NCI-H82 treated with DMSO at 0.1 percent for 48 hours (cell line): ENCODE measurements at regions not wholly inside any gene's neighbourhood (a gene's known extent, or its start where the extent isn't known, plus 50 kb on each side); places are given as distances from the start of the nearest gene placed in this dataset.

Experiments
- DNase-seq: peaks from one replicate; lab custom pipeline; 2025; ENCODE audit not compliant: unreplicated experiment; lab: John Stamatoyannopoulos, UW

DNA sequence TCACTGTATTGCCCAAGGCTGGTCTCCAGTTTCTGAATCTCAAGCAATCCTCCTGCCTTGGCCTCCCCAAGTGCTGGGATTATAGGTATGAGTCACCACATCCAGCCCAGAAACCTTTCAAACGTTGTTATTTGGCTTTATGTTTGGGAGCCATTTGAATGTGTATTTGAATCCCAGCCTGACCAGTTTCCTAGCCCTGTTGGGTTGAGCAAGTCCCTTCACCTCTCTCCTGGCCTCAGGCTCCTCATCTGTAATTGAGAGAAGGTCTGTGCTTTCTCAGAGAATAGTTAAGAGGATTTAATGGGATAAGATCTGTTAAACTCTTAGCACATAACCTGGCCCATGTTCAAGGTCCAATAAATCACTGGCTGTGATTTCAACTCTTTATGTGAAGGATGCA, 385.8 kb upstream of the RBFOX1 start:
- DNase-seq: peak; percentile 98

DNA sequence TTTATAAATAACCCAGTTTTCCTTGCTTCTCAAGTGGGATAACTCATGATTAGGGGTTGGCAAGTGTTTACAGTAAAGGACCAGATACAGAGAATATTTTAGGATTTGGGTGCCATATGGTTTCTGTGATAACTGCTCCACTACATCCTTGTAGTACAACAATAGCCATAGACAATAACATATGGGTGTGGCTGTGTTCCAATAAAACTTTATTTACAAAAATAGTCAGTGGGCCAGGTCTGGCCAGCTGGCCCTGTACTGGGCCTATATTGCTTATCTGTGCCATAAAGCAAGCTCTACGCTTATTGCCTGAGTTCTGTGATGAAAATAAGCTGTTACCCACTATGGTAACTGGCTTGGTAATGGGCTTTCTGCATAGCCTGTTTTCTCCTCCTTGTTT, 386.5 kb upstream of the RBFOX1 start:
- no peak for DNase-seq

DNA sequence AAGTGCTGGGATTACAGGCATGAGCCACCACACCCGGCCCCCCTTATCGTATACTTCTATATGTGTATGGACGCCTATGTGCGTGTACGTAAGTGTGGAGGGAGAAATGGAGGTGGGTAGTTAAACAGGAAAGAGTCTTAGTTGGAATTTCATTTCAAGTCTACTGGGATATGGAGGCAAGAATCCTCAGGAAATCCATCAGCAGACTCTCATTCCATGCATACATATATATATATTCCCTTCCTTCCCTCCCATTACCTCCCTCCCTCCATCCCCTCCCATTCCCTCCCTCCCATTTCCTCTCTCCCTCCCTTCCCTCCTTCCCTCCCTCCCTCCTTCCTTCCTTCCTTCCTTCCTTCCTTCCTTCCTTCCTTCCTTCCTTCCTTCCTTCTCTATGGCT, 391.7 kb upstream of the RBFOX1 start:
- DNase-seq: no peak

DNA sequence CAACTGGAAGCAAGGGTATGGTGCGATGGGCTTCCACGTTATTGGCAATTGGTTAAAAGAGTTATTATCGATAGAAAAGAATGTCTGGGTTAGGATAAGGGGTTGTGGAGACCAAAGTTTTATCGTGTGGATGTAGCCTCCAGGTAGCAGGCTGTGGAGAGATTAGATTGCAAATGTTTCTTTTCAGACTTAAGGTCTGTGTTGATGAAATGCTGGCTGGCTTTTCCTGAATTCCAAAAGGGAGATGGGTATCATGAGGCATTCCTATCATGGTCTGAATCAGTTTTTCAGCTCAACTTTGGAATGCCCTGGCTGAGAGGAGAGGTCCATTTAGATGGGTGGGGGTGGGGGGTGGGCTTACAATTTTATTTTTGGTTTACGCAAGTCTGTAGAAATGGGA, 395.0 kb upstream of the RBFOX1 start:
- no peak for DNase-seq

DNA sequence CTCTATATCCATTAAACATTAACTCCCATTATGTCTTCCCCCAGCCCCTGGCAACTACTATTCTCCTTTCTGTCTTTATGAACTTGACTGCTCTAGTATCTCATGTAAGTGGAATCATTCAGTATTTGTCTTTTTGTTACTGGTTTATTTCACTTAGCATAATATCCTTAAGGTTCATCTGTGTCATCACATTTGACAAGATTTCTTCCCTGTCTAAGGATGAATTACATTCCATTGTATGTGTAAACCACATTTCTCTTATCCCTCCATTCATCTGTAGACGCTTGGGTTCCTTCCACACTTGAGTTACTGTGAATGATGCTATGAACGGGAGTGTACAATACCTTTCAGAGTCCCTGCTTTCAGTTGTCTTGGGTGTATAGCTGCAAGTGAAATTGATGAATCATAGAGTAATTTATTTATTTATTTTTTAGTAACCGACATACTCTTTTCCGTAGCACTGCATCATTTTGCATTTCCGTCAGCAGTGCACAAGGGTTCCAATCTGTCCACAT, 399.7 kb upstream of the RBFOX1 start:
- DNase-seq: no peak

DNA sequence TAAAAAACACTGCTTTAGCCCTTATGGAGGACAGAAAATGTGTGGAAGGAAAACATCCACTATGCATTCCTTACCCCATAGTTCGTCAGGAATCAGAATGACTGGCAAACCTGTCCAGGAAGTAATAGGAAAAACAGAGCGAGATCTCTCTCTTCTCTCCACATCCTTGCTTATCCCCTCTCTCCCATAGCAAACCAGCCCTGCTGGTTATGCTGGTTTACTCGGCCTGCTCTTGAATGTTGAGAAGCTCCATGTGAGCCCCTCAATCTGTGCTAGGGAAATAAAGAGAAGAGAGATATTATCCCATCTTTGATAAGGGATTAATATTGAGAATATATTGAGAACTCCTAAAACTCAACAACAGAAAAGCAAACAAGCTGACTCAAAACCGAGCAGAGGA, 402.8 kb upstream of the RBFOX1 start:
- no peak for DNase-seq

DNA sequence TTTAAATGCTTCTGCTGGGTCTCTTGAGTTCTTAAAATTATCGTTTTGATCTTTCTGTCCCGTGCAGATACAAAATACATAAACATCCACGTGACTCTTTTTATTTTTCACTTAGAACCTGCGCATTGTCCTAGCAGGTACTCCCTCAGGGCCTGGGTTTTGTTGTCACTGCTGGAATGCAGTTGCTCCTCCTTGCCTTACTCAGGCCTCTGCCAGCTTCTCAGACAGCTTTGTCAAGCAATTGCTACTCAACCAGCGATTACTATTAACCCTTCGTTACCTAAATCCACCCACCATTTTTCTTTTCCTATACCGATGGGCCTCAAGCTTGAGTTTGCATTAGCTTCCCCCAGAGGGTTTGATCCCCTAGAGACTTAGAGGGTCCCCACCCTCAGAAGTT, 405.9 kb upstream of the RBFOX1 start:
- no peak for DNase-seq

DNA sequence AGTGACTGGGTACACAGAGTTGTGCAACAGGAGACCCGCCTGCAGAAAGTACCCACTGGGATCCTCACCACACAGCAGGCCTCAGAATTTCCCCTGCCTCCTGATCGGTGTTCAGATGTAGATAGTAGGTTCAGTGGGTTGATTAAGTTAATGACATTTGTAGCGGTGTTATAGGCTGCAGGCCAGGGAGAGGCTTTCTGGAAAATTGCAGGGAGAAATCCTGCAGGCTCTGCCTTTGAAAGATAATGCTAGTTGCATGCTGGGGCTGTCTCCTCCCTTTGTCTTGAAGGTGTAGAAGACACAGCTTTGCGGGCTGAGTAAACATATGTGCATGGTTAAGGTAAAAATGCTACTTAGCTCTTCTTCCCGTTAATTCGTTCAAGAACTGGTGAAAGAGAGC, 406.3 kb upstream of the RBFOX1 start:
- DNase-seq: no peak

DNA sequence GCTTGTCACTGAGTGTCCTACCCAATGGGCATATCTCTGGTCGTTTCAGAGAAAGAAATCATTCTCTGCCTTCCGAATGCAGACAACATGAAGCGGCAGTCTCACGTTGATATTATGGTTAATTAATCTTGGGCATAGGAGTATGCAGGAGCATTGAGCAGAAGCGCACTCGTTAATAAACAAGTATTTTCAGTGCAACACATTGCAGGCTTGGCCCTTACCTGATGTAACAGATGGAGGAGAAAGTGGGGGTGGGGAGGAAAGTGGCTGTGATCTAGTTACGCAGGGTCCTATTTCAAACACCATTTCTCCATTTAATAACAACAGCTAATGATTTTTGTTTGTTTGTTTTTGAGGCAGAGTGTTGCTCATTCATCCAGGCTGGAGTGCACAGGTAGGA, 414.0 kb upstream of the RBFOX1 start:
- DNase-seq: peak; percentile 22

DNA sequence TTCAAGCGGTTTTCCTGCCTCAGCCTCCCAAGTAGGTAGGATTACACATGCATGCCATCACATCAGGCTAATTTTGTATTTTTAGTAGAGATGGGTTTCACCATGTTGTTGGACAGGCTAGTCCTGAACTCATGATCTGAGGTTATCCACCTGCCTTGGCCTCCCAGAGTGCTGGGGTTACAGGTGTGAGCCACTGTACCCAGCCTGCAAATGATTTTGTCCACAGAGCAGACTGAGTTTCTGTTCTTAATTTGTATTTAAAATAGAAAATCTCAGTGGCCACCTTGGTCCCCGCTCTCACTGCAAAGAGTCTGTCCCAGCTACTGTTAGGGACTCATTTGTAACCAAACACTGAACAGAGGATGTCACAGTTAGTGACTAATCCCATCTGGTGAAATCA, 415.7 kb upstream of the RBFOX1 start:
- DNase-seq: no peak

DNA sequence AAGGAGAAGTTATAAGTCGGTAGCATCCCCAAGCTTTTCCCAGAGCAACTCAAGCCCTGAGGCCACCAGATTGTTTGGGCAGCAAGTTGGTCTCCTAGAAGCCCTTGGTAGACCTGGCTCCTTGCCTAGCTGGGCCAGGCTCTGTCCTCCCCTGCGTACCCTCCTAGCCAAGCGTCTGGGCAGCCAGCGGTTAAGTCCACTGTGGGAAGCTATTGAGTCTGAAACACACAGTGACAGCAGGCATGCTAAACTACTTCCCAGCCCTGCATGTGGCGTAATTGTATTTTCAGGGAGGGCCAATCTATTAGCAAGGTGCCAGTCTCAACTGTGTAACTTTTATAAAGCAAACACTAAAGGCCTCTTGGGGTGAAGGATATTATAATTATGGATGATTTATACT, 419.1 kb upstream of the RBFOX1 start:
- DNase-seq: no peak

DNA sequence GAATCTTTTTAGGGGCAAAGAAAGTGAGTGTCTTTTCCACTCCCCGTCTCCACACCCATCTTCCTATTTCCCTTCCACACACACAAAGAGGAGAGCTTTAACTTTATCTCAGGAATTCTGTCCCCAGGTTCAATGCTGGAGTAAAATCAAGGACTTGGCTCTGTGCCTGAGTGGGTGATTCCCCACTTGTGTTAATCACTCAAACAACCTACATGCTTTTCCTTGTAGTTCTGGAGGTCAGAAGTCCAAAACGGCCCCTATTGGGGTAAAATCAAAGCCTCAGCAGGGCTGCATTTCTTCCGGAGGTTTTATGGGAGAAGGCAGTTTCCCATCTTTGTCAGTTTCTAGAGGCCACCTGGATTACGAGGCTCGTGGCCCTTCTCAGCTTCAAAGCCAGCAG, 422.3 kb upstream of the RBFOX1 start:
- DNase-seq: no peak

DNA sequence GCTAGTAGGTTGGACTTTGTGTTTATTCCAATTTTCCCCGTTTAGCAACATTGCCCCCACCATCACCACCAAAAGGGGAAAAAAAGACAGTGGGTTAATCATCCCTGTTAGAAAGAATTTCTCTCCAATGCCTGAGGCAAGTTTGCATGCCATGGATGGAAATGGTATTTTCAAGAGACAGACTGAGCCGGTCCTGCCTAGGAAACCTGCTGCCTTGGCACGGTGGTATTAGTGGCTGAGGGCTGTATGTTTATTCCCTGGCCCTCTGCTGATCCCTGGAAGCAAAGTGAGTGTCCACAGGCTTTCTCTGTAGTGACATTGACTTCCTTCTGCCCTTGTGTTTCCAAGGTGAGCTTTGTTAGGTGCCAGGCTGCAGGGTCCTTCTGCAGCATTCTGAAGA, 427.0 kb upstream of the RBFOX1 start:
- no peak for DNase-seq

DNA sequence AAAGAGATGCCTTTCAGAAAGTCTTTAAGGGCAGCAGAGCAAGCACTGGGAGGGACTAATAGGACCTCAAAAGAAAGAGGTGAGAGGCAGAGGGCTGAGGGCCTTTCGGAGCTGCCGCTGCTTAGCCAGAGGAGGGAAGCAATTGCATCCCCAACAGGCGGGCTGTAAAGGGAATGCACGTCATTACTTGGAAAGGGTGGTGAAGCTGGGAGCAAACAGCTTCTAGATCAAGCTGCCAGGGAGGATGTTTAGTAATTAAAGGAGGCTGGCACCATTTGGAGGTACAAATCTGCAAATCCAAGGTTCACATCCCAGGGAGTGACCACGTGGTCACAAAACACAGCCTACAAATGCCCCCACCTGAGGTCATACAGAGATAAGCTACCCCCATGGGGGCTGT, 429.0 kb upstream of the RBFOX1 start:
- DNase-seq: no peak

DNA sequence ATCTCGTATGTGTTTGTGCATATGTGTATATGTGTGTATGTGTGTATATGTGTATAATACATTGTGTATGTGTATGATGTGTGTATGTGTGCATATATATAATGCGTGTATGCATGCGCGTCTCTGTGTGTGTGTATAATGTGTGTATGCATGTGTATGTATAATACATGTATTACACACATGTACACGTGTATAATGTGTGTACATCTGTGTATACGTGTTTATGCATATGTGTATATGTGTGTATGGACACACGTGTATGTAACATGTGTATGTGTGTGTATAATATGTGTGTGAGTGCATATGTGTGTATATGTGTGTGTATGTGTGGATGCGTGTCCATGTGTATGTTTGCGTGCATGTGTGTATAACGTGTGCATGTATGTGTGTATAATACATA, 433.7 kb upstream of the RBFOX1 start:
- DNase-seq: no peak

DNA sequence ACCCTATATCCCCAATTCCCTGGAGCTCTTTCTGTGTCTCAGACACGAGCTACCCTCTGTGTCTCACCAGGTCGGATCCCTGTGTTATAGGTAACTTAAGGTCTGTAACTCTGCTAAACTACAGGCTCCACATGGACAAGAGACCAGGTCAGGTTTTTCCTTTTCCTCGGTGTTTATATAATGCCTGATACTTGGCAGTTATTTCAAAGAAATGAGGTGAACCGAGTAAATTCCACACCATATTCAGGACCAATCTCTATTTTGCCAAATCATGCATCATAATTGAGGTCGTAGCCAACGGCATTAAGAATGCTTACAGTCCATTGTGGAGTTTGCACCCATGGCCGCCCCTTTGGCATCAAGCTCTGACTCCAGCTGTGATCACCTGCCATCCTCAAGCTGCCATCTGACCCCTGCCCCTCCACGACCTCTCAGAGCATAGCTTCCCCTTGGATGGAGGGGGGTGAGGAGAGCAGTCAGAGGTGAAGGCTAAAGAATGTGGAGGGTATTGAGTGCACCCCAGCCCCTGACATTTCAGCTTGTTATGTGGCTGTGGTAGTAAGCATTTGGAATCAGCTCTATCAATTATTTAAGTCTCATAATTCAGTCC, 434.7 kb upstream of the RBFOX1 start:
- no peak for DNase-seq

DNA sequence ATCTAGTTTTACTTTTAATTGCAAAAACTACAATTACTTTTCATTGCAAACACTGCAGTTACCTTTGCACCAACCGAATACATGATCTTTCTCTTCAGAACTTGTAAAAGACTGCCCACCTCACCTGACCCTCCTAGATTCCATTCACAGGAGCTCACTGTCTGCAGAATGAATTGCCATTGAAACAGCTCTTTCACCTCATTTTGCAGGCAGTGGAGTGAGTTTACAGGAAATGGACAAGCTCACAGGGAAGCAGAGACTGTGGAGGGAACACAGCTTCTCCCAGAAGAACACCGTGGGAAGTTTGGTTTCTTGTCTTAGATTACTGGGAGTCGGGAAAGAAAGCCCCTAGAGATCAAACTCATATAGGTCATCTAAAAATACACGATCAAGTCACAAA, 439.7 kb upstream of the RBFOX1 start:
- no peak for DNase-seq

DNA sequence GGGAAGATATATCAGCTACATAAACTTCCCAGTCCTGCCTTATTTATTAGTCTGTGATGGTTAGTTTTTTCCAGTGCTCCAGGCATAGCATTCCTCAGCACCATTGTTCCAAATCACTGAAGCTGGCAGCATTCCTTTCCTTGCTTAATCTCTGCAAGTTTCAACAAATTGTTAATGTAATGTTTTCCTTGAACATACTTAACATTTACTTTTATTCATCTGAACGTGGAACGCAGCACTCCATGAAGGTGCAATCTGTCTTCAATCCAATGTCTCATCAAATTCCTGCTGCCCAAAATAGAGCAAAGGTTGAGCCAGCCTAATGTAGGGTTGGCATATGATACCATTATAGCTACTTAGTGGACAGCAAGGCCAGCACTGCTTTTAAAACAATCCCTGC, 441.1 kb upstream of the RBFOX1 start:
- no peak for DNase-seq

DNA sequence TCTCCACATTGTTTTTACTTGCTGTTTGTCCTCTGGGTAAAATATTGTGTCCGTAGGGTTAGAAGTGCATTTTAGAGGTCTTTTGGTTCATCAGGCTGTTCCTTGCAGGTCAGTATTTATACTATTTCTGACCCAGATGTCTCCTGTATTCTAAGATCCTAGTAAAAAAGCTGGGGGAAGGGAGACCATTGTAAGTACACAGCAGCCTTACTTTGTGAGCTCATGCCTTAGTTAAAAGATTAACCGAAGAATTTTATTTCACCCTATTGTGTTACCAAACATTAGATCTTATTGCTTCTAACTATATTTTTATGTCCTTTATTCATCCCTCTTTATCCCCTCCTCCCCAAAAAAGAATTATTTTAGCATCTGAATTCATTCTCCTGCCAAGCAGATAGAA, 444.1 kb upstream of the RBFOX1 start:
- DNase-seq: no peak

DNA sequence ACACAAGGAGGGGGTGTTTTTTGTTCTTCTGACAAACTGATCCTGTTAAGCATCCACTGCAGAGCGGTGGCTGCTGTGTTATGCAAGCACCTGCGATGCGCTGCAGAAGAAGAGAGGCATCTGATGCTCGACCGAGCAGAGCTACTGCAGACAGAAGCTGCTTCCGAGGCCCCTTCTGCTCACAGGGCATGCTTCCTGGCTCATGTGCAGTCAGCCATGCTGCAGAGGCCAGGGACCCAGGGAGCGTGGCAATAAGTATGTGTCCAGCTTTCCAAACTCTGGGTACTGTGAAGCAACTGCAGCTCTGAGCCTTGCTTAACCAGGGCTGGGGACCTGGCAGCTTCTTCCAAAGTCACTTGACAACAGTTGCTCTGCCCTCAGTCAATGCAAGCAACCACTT, 448.6 kb upstream of the RBFOX1 start:
- DNase-seq: no peak

DNA sequence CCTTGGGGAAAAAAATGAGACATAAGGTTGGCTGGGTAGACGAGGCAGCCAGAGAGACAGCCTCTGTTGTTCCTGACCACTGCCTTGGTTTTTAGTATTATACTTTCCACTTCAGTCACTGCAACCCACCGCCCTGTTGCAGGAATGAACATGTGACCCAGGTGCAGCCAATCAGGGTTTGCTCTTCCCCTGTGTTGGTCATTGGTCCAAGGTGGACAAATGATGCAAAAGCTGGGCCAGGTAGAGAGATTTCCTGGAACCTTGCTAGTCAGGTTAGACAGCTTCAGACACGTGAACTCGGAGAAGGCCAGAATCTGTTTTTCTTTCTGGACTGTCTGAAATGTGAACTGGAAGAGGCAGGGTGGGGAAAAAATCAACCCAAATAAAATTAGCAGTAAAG, 452.4 kb upstream of the RBFOX1 start:
- DNase-seq: no peak

DNA sequence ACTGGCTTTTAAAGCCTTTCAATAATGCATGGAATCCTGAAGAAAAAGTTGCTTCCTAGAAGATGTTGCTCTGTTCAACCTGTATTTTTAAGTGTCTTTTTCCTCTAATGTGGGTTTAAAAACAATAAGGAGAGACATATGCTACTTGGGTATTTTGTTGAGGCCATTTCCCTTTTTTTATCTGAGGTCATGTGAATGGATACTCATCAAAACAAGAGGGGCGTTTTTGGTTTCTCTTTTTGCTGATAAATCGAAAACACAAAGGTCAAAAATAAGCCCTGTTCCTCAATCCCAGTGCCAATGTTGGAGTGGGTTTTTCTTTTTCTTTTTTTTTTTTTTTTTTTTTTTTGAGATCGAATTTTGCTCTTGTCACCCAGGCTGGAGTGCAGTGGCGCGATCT, 468.0 kb upstream of the RBFOX1 start:
- no peak for DNase-seq

DNA sequence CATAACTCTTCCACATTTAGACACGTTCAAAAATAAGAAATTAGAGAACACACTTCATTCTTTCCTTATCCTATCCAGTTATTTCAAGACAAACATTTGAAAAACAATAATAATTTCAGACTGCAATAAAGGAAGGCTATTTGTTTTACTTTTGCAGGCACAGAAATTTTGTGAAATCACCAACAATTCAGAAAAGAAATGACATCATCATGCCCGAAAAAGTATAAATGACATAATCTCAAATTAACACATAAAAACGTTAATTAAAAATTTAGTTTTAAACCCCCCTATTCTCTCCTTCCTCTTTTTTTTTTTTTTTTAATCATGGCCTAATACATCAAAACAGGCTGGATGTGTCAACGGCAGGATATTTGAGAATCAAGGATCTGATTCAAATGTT, 468.4 kb upstream of the RBFOX1 start:
- DNase-seq: no peak

DNA sequence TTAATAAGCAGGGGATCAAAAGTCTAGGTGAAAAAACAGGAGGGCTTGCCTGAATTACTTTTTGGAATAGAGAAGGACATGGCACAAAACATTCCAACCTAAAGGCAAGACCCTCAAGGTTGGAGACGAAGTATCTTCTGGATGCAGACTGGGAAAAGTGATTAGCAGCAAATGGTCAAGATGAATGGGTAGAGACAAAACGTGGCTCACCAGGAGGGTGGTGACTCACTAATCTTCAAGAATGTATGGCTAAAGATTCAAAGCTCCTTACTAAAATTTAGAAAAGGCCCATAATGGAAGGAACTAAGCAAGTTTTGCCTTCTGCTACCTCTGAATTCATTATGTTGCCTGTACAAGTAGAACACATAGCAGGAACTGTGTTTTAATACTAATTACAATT, 469.5 kb upstream of the RBFOX1 start:
- DNase-seq: no peak
